Hematopoietic multipotent progenitor cell treated with erythropoietin and hydrocortisone succinate and interleukin-3 and kit ligand, for 8 days (in vitro differentiated cells): ENCODE measurements at regions not wholly inside any gene's neighbourhood (a gene's known extent, or its start where the extent isn't known, plus 50 kb on each side); places are given as distances from the start of the nearest gene placed in this dataset.

Experiments
- DNase-seq: peaks from one replicate; pipeline ENCODE4 v3.0.0-alpha.2; 2015

- DNase-seq = no peak
These were observed 384.3 kb downstream of the CDC5L start for GRCh38 chr6:44771647-44772415.

GRCh38 chr6:44772838-44773237 lies 385.3 kb downstream of the CDC5L start:
- DNase-seq = no peak

- no peak for DNase-seq
These were observed 387.6 kb downstream of the CDC5L start for GRCh38 chr6:44775121-44775520.

GRCh38 chr6:44776344-44776743 lies 388.8 kb downstream of the CDC5L start:
- DNase-seq = no peak

DNA sequence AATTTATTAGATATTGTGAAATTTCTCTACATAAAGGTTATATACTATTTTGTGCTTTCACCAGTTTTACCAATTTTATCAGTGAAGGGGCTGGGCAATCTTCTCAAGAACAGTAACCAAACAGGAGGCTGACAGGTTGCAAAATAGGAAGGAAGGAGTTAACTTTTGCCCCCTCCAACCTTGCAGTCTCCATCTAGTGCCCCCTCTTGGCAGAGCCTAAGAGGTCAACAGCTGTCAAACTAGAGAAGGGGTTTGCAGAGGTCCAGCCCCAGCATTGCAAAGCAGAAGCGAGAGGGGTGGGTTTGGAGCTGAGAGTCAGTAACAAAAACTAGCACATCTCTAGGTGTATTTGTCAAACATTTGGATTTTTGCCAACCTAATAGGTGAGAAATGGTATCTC lies 391.0 kb downstream of the CDC5L start:
- no peak for DNase-seq
